DND-41 (cell line): ENCODE measurements at regions not wholly inside any gene's neighbourhood (a gene's known extent, or its start where the extent isn't known, plus 50 kb on each side); places are given as distances from the start of the nearest gene placed in this dataset.

Source experiments
- EZH2 ChIP-seq: IDR thresholded peaks from 3 replicates; pipeline ENCODE4 v1.6.1; 2012; ENCODE audit warnings: borderline replicate concordance, low read depth, mild to moderate bottlenecking, moderate library complexity, low read length, inconsistent platforms; ENCODE audit not compliant: severe bottlenecking
- TF ChIP-seq, protein P1 (sequence below): IDR thresholded peaks from 2 replicates; pipeline ENCODE4 v1.5.1; 2012; ENCODE audit warnings: borderline replicate concordance, low read length, moderate library complexity, mild to moderate bottlenecking; ENCODE audit not compliant: poor library complexity, severe bottlenecking; ENCODE audit errors: extremely low read depth

DNA sequence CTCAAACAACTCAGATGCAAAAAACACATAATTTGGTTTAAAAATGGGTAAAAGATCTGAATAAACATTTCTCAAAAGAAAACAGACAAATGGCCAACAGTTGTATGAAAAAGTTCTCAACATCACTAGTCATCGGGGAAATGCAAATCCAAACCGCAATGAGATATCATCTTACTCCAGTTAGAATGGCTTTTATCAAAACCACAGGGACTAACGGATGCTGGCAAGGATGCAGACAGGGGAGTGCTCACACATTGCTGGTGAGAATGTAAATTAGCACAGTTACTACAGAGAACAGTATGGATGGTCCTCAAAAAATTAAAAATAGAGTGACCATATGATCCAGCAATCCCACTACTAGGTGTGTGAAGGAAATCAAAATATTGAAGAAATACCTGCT, 589.1 kb upstream of the ADAMTS16 start:
- TF ChIP-seq, protein P1, sequence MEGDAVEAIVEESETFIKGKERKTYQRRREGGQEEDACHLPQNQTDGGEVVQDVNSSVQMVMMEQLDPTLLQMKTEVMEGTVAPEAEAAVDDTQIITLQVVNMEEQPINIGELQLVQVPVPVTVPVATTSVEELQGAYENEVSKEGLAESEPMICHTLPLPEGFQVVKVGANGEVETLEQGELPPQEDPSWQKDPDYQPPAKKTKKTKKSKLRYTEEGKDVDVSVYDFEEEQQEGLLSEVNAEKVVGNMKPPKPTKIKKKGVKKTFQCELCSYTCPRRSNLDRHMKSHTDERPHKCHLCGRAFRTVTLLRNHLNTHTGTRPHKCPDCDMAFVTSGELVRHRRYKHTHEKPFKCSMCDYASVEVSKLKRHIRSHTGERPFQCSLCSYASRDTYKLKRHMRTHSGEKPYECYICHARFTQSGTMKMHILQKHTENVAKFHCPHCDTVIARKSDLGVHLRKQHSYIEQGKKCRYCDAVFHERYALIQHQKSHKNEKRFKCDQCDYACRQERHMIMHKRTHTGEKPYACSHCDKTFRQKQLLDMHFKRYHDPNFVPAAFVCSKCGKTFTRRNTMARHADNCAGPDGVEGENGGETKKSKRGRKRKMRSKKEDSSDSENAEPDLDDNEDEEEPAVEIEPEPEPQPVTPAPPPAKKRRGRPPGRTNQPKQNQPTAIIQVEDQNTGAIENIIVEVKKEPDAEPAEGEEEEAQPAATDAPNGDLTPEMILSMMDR: no peak
- TF ChIP-seq EZH2: no peak
